Loucy (cell line): ENCODE measurements at regions not wholly inside any gene's neighbourhood (a gene's known extent, or its start where the extent isn't known, plus 50 kb on each side); places are given as distances from the start of the nearest gene placed in this dataset.

ENCODE experiments used
- CTCF ChIP-seq: fragments of 200-600 bp; sonication (generic); conservative IDR thresholded peaks from 2 replicates; pipeline ENCODE4 v1.5.1; 2014; ENCODE audit warnings: mild to moderate bottlenecking, antibody characterized with exemption, low read length
- EZH2phosphoT487 ChIP-seq: fragments of 200-600 bp; IDR thresholded peaks from 2 replicates; pipeline ENCODE4 v1.6.1; 2018; ENCODE audit warnings: antibody characterized with exemption, mild to moderate bottlenecking, moderate library complexity, borderline replicate concordance

DNA sequence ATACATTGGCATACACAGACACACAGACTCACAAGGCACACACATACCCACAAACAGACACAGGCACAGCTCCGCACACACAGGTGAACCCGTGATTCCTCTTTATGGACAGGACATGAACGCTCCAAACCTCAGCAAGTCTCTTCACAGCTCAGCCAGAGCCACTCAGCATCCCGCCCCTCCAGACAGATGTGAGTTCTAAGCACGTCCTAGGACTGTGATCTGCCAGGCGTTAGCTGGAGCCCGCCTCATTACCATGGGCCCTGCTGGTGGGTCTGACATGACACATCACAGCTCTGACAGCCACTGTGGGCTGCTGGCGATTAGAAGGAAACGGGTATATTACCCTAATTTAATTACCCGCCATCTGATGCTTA is 176.7 kb upstream of the PPP2R2D start:
- TF ChIP-seq CTCF (no peak), EZH2phosphoT487 (no peak)
